Activated T-cell treated with anti-CD3 and anti-CD28 coated beads, Interleukin-2, amount 50 U/mL, for 72 hours (primary cell): ENCODE measurements at regions not wholly inside any gene's neighbourhood (a gene's known extent, or its start where the extent isn't known, plus 50 kb on each side); places are given as distances from the start of the nearest gene placed in this dataset.
"Not testable (repeated sequence)": the region's sequence is repeated elsewhere in the genome, so short reads cannot be mapped to it uniquely, and the experiment has no call there.

Experiments used
- ATAC-seq, 2 donors: fragments of 150-1000 bp; cut with Tn5 transposase; replicated peaks in 1 of 2; 2 replicates each; pipeline ENCODE4 v1.10.0; 2021; ENCODE audit warnings: moderate library complexity in 2 of 2, mild to moderate bottlenecking in 1 of 2
- DNase-seq, 2 donors: peaks; one replicate each; pipeline ENCODE4 v3.0.0; 2021 to 2022; ENCODE audit warnings: mixed read lengths in 1 of 2
- H3K27ac Mint-ChIP-seq: one replicate; pipeline ENCODE4 v1.8.0; 2022; ENCODE audit warnings: mild to moderate bottlenecking, moderate library complexity, mixed read lengths
- H3K27me3 Mint-ChIP-seq: one replicate; pipeline ENCODE4 v1.8.0; 2022; ENCODE audit warnings: low read depth, mixed read lengths
- H3K36me3 Mint-ChIP-seq, 2 donors: one replicate each; pipeline ENCODE4 v1.8.0; 2022; ENCODE audit warnings: mixed read lengths in 2 of 2, mild to moderate bottlenecking in 1 of 2; ENCODE audit not compliant: insufficient read depth in 2 of 2
- H3K4me1 Mint-ChIP-seq: one replicate; pipeline ENCODE4 v1.8.0; 2022; ENCODE audit warnings: low read depth, mixed read lengths
- H3K4me3 Mint-ChIP-seq, 2 donors: one replicate each; pipeline ENCODE4 v1.8.0; 2022; ENCODE audit warnings: mild to moderate bottlenecking in 2 of 2, mixed read lengths in 2 of 2, moderate library complexity in 2 of 2
- H3K9me3 Mint-ChIP-seq, 2 donors: one replicate each; pipeline ENCODE4 v1.8.0; 2022; ENCODE audit warnings: mixed read lengths in 2 of 2

DNA sequence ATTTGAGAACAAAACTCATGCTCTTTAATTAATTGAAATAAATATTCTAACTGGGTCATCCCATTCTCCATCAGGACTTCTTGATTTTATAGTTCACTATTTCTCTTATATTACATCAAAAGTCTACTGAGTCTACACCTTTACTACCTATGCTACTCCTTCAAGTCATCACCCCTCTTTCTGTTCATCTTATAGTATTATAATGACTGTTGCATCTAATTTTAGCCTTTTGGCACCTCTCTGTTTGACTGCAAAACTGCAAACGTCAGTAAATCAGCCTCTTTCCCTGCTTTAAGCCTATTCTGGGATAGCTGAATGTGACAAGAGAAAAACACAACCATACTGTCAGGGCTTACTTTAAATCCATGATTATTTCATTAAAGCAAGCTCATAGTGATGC, 639.1 kb downstream of the GABRG1 start:
- H3K36me3 Mint-ChIP-seq: no peaks in the 10 kb centered on the region
- no peak overlapping the region for H3K27ac Mint-ChIP-seq
- H3K4me3 Mint-ChIP-seq: no peak overlapping the region
- H3K27me3 Mint-ChIP-seq: no peaks in the 10 kb centered on the region
- H3K4me1 Mint-ChIP-seq: no peaks in the 10 kb centered on the region
- no peak for ATAC-seq
- DNase-seq: no peak
- peaks cover 5 to 16% of the 10 kb centered on the region in 2 donors for H3K9me3 Mint-ChIP-seq

- Mint-ChIP-seq H3K36me3 (no peaks in the 10 kb centered on the region), H3K27me3 (no peaks in the 10 kb centered on the region), H3K9me3 (peaks cover 5 to 14% of the 10 kb centered on the region in 2 donors), H3K27ac (no peak overlapping the region), H3K4me3 (no peak overlapping the region), H3K4me1 (no peaks in the 10 kb centered on the region)
- DNase-seq: no peak
- no peak for ATAC-seq
Measured at GRCh38 chr4:45482346-45482745, 641.5 kb downstream of the GABRG1 start.

DNA sequence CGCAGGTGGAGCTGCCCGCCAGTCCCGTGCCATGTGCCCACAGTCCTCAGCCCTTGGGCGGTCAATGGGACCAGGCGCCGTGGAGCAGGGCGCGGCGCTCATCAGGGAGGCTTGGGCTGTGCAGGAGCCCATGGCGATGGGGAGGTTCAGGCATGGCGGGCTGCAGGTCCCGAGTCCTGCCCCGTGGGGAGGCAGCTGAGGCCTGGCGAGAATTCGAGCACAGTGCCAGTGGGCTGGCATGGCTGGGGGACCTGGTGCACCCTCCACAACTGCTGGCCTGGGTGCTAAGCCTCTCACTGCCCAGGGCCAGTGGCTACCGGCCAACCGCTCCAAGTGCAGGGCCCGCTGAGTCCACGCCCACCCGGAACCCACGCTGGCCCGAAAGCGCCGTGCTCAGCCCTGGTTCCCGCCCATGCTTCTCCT, 646.5 kb downstream of the GABRG1 start:
- Mint-ChIP-seq H3K4me1 (no peaks in the 10 kb centered on the region), H3K27ac (no peak overlapping the region), H3K27me3 (no peaks in the 10 kb centered on the region)

DNA sequence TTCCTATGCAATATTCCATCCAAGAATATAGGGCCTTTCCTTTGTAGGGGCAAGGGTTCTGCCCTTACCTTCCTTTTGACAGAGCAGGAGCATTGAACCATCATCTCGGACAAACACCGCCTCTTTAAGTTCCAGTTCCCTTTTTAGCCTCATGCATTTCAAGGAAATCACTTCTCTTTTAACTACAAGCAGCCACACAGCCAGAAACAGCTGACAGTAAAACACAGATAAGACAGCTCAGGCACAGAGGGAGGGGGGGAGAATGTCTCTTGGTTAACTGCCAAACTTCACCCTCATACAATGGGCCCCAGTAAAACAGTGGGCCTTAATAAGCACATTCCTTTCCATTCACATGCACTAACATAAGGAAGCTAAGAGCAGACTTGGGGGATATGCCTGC, 648.3 kb downstream of the GABRG1 start:
- DNase-seq (no peak), ATAC-seq (no peak)
- peaks cover 5 to 8% of the 10 kb centered on the region in 2 donors for H3K9me3 Mint-ChIP-seq
- H3K4me1 Mint-ChIP-seq: no peaks in the 10 kb centered on the region
- no peak overlapping the region for H3K4me3 Mint-ChIP-seq
- no peak overlapping the region for H3K27ac Mint-ChIP-seq
- H3K36me3 Mint-ChIP-seq: peaks cover 0 to 3% of the 10 kb centered on the region in 2 donors
- H3K27me3 Mint-ChIP-seq: no peaks in the 10 kb centered on the region

More for the DNA sequence above, 646.5 kb downstream of the GABRG1 start:
- H3K9me3 Mint-ChIP-seq: peaks cover 5 to 8% of the 10 kb centered on the region in 2 donors
- ATAC-seq (no peak), DNase-seq (no peak)
- peaks cover 0 to 3% of the 10 kb centered on the region in 2 donors for H3K36me3 Mint-ChIP-seq
- H3K4me3 Mint-ChIP-seq: no peak overlapping the region

- ATAC-seq: no peak
- H3K9me3 Mint-ChIP-seq: peaks cover 7 to 8% of the 10 kb centered on the region in 2 donors
- H3K27ac Mint-ChIP-seq: no peak overlapping the region
- H3K4me1 Mint-ChIP-seq: no peaks in the 10 kb centered on the region
- H3K36me3 Mint-ChIP-seq: peaks cover 0 to 3% of the 10 kb centered on the region in 2 donors
- H3K4me3 Mint-ChIP-seq: no peak overlapping the region
- no peak for DNase-seq
- H3K27me3 Mint-ChIP-seq: no peaks in the 10 kb centered on the region
Measured at GRCh38 chr4:45472490-45472889, 651.4 kb downstream of the GABRG1 start.

DNA sequence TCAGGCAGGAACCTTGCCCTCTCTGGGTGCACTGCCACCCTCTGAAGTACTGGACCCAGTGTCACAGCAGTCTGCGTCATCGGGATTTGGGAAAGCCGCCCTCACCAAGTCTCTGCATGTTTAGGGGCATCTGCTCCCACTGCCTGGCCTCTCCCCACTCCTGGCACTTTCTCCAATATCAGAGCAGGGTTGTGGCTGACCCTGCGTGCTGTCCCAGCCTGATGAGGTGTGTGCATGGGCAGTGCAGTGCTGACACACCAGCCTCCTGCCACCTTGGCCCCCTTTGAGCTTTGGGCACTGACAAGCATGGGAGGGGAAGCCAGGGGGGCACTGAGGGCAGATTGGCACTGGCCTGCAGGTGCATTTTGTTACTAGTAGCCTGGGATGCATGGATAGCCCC, 652.5 kb downstream of the GABRG1 start:
- no peaks in the 10 kb centered on the region for H3K4me1 Mint-ChIP-seq
- peaks cover 6 to 10% of the 10 kb centered on the region in 2 donors for H3K9me3 Mint-ChIP-seq
- H3K4me3 Mint-ChIP-seq: no peak overlapping the region
- no peak for ATAC-seq
- no peak for DNase-seq
- H3K36me3 Mint-ChIP-seq: no peaks in the 10 kb centered on the region
- H3K27me3 Mint-ChIP-seq: no peaks in the 10 kb centered on the region
- H3K27ac Mint-ChIP-seq: no peak overlapping the region

- H3K36me3 Mint-ChIP-seq: no peaks in the 10 kb centered on the region
Measured at GRCh38 chr4:45467157-45467556, 656.7 kb downstream of the GABRG1 start.

DNA sequence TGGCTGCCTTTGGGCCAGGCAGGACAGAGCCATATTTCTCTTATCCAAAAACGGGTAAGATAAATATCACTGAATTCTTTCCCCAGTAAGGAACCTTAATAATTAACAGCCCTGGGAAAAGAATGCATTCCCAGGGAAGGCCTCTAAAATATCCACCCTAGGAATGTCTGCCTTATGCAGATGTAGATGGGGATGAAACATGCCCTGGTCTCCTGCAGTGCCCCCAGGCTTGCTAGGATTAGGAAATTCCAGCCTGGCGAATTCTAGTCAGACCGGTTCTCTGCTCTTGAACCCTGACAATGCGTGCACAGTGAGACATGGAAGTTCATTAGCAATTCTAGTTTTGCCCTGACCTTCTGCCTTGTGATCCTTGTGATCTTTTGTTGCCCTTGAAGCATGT, 663.7 kb downstream of the GABRG1 start:
- H3K36me3 Mint-ChIP-seq, H3K4me1 Mint-ChIP-seq, ATAC-seq, DNase-seq, H3K4me3 Mint-ChIP-seq, H3K27me3 Mint-ChIP-seq, H3K27ac Mint-ChIP-seq, H3K9me3 Mint-ChIP-seq: not testable (repeated sequence)

More at GRCh38 chr4:45467157-45467556, 656.7 kb downstream of the GABRG1 start:
- DNase-seq: no peak
- ATAC-seq: no peak
- Mint-ChIP-seq H3K27me3 (no peaks in the 10 kb centered on the region), H3K4me1 (no peaks in the 10 kb centered on the region), H3K4me3 (no peak overlapping the region), H3K27ac (no peak overlapping the region), H3K9me3 (peaks cover 5 to 7% of the 10 kb centered on the region in 2 donors)

DNA sequence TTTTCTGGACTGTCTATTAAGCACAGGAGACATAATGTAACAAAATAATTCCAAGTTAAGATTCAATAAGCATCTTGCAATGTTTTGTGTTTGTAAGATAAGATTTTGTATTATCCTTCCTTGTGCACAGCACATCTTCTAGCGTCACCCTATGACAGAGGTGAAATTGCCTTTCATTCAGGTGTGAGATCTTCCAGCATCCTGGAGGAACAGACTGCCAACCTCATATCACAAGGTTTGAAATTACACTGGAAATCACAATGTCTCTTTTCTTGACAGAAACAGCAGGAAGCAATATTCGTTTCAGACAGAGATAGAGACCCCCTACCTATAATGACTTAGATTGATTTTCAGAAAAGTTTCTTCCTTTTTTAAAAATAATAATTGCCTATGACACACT, 668.6 kb downstream of the GABRG1 start:
- H3K4me3 Mint-ChIP-seq: no peak overlapping the region
- DNase-seq (no peak), ATAC-seq (no peak)
- H3K27ac Mint-ChIP-seq: no peak overlapping the region
- no peaks in the 10 kb centered on the region for H3K27me3 Mint-ChIP-seq
- H3K4me1 Mint-ChIP-seq: no peaks in the 10 kb centered on the region
- peaks cover 1 to 6% of the 10 kb centered on the region in 2 donors for H3K9me3 Mint-ChIP-seq
- no peaks in the 10 kb centered on the region for H3K36me3 Mint-ChIP-seq

DNA sequence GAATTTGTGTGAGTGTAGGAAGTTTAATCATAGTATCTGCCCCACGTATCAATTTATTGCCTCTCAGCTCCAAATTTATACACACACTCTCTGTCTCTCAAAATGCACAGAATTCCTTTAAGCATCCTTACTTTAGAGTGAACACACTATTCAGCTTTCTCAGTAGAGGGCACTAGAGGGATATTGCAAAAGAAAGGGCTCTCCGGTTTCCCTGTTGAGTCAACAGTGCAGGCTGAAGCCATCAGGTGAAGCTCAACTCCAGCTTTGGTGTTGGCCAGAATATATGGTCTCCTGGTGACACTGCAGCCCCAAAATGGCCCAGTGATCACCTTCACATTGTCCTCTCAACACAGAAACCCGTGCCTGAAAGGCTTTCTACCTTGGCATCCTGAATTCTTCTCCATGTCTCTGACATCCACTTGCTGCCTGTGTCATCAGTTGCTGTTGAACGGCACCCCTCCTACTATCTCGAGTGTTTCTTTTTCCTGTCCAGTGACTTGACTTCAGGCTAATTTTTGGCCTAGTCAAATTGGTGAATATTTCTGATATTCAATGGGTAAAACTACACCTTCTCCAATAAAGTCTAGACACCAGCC, 670.5 kb downstream of the GABRG1 start:
- no peak for ATAC-seq
- no peak overlapping the region for H3K4me3 Mint-ChIP-seq
- H3K9me3 Mint-ChIP-seq: peaks cover 1 to 8% of the 10 kb centered on the region in 2 donors
- no peaks in the 10 kb centered on the region for H3K27me3 Mint-ChIP-seq
- H3K36me3 Mint-ChIP-seq: no peaks in the 10 kb centered on the region
- no peak for DNase-seq
- no peaks in the 10 kb centered on the region for H3K4me1 Mint-ChIP-seq
- H3K27ac Mint-ChIP-seq: no peak overlapping the region

GRCh38 chr4:45442466-45442865, 681.4 kb downstream of the GABRG1 start:
- Mint-ChIP-seq H3K4me3 (no peak overlapping the region), H3K9me3 (peaks cover 3% of the 10 kb centered on the region in 2 donors), H3K4me1 (no peaks in the 10 kb centered on the region), H3K36me3 (peaks cover 0 to 2% of the 10 kb centered on the region in 2 donors), H3K27ac (no peak overlapping the region), H3K27me3 (no peaks in the 10 kb centered on the region)
- ATAC-seq: no peak
- no peak for DNase-seq

GRCh38 chr4:45438047-45438446, 685.8 kb downstream of the GABRG1 start:
- no peak overlapping the region for H3K27ac Mint-ChIP-seq
- no peak for DNase-seq
- no peak for ATAC-seq
- H3K27me3 Mint-ChIP-seq: no peaks in the 10 kb centered on the region
- H3K4me3 Mint-ChIP-seq: no peak overlapping the region
- H3K9me3 Mint-ChIP-seq: peaks cover under 1 to 2% of the 10 kb centered on the region in 2 donors
- no peaks in the 10 kb centered on the region for H3K4me1 Mint-ChIP-seq
- H3K36me3 Mint-ChIP-seq: no peaks in the 10 kb centered on the region

DNA sequence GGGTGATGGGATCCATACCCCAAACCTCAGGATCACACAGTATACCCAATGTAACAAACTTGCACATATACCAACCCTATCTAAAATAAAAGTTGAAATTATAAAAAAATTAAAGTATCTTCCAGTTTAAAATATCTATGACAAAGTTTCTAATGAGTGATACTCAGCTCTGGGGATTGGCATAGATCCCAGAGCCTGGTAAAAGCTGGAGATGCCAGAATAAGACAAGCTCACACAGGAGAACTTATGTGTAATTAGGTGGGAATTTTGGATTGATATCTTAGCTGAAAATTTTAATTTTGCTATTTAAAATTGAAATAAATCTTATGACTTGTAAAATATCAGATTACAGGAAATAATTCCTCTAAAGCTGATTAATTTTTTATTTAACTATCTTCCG, 686.5 kb downstream of the GABRG1 start:
- no peaks in the 10 kb centered on the region for H3K36me3 Mint-ChIP-seq
- no peak overlapping the region for H3K27ac Mint-ChIP-seq
- H3K4me1 Mint-ChIP-seq: no peaks in the 10 kb centered on the region
- no peak overlapping the region for H3K4me3 Mint-ChIP-seq
- no peak for DNase-seq
- ATAC-seq: no peak
- no peaks in the 10 kb centered on the region for H3K27me3 Mint-ChIP-seq
- H3K9me3 Mint-ChIP-seq: peaks cover 0 to 2% of the 10 kb centered on the region in 2 donors

GRCh38 chr4:45425135-45425534, 698.7 kb downstream of the GABRG1 start:
- Mint-ChIP-seq H3K4me1 (no peaks in the 10 kb centered on the region), H3K4me3 (no peak overlapping the region), H3K36me3 (peaks cover 2 to 5% of the 10 kb centered on the region in 2 donors), H3K9me3 (peaks cover 9 to 18% of the 10 kb centered on the region in 2 donors), H3K27me3 (no peaks in the 10 kb centered on the region), H3K27ac (no peak overlapping the region)
- ATAC-seq (no peak), DNase-seq (no peak)
